Fibroblast of villous mesenchyme (primary cell): ENCODE measurements at regions not wholly inside any gene's neighbourhood (a gene's known extent, or its start where the extent isn't known, plus 50 kb on each side); places are given as distances from the start of the nearest gene placed in this dataset.

Experiments used
- DNase-seq: peaks from one replicate; pipeline ENCODE4 v3.0.0-alpha.2; 2010; ENCODE audit warnings: low read depth
- H3K4me3 ChIP-seq: 2 replicates; pipeline ENCODE4 v1.5.1; 2011; ENCODE audit warnings: low read depth, mild to moderate bottlenecking, low read length
- TF ChIP-seq, protein P1 (sequence below): IDR thresholded peaks from 2 replicates; pipeline ENCODE4 v1.5.1; 2012; ENCODE audit warnings: low read depth, mild to moderate bottlenecking, low read length; ENCODE audit not compliant: insufficient read depth

DNA sequence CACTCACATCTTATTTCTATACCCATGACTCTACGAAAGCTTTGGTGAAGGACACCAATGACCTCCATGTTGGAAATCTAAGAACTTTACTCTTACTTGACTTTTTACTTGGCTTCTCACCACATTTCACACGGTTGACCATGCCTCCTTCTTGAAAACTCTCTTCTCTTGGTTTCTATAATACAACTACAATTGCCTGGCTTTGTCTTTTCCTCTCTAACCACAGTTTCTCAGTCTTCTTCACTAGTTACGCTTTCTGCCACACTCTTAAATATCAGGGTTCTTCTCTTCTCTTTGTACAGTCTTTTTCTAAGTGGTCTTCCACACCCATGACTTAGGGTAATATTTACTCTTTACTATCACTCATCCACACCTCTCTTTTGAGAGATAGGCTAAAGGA lies 2079.8 kb upstream of the WWC1 start:
- TF ChIP-seq, protein P1, sequence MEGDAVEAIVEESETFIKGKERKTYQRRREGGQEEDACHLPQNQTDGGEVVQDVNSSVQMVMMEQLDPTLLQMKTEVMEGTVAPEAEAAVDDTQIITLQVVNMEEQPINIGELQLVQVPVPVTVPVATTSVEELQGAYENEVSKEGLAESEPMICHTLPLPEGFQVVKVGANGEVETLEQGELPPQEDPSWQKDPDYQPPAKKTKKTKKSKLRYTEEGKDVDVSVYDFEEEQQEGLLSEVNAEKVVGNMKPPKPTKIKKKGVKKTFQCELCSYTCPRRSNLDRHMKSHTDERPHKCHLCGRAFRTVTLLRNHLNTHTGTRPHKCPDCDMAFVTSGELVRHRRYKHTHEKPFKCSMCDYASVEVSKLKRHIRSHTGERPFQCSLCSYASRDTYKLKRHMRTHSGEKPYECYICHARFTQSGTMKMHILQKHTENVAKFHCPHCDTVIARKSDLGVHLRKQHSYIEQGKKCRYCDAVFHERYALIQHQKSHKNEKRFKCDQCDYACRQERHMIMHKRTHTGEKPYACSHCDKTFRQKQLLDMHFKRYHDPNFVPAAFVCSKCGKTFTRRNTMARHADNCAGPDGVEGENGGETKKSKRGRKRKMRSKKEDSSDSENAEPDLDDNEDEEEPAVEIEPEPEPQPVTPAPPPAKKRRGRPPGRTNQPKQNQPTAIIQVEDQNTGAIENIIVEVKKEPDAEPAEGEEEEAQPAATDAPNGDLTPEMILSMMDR = no peak
- no peak overlapping the region for H3K4me3 ChIP-seq
- DNase-seq = no peak

DNA sequence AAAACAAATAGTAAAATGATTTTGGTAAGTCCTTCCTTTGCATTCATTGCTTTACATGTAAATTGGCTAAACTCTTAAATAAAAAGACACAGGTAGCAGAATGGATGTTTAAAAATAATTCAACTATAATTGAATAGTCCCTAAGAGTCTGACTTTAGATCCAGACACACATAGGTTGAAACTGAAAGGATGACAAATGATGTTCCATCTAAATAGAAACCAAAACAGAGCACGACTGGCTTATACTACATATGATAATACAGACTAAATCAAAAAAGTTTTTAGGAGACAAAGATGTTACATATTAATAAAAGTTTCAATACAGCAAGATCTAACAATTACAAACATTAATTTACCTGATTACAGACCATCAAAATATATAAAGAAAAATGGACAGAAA lies 2055.1 kb upstream of the WWC1 start:
- no peak for DNase-seq
- no peak overlapping the region for H3K4me3 ChIP-seq
- TF ChIP-seq, protein P1 = no peak

DNA sequence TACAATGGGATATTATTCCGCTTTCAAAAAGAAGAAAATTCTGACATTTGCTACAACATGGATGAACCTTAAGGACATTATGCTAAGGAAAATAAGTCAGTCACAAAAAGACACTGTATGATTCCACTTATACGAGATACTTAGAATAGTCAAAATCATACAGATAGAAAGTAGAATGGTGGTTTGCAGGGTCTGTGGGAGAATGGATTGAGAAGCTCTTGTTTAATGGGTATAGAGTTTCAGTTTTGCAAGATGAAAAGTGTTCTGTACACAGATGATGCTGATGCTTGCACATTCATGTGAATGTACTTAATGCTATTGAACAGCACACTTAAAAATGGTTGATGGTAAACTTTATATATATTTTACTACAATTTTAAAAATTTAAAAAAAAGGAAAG lies 2050.7 kb upstream of the WWC1 start:
- TF ChIP-seq, protein P1 = no peak
- DNase-seq = no peak
- no peak overlapping the region for H3K4me3 ChIP-seq

DNA sequence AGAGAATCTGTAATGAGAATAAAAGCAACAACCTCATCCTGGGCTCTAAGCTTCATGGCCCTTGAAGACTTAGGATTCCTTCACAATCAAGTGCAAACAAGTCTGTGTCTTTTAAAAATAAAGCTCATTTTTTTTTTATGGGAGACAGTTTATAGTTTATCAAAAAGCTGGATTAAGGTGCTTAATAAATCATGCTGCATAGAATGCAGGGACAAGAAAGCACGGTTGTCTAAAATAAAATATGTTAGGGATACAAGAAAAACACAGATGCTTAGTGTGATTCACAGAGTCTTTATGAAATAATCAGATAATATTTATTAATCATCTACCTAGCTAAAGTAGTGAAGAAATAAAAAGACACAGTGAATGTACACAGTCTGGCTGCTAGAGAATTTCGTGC lies 2045.9 kb upstream of the WWC1 start:
- H3K4me3 ChIP-seq = no peak overlapping the region

DNA sequence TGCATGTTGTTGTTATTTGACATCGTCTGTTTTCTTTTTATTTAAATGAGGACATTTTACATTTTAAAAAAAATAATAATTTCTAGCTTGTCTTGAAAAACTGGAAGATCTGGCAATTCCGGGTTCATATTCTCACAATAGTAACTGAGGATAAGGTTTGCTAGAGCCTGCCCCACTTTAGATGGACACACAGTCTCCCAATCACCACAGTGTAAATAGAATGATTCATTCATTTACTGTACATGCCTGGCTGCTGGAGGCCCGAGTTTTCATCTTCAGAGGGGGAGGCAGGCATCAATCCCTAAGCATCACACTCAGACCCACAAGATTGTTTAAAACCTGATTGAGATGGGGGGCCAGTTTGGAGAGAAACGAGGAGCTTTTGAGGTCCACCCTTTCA lies 2039.7 kb upstream of the WWC1 start:
- TF ChIP-seq, protein P1 = no peak
- no peak overlapping the region for H3K4me3 ChIP-seq
- no peak for DNase-seq

More for the DNA sequence above, 2045.9 kb upstream of the WWC1 start:
- no peak for DNase-seq
- TF ChIP-seq, protein P1 = no peak

DNA sequence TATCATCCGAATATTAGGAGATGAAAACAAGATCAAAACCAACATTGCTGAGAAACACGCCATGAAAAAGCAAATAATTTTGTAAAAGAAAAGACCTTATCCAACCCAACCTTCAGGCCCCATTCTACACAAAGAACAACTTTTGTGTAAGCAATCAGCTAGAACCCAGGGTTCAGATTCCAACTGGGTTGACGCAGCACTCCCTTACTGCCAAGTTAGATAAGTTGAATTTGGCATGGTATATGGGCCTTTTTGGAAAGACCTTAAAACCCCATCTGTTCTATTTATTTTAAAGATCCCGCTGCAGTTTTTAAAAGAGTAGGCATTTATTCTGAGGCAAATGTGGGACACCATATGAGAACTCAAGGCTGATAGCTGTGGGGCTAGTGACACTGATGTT lies 2033.8 kb upstream of the WWC1 start:
- no peak overlapping the region for H3K4me3 ChIP-seq
- no peak for DNase-seq
- TF ChIP-seq, protein P1 = no peak

DNA sequence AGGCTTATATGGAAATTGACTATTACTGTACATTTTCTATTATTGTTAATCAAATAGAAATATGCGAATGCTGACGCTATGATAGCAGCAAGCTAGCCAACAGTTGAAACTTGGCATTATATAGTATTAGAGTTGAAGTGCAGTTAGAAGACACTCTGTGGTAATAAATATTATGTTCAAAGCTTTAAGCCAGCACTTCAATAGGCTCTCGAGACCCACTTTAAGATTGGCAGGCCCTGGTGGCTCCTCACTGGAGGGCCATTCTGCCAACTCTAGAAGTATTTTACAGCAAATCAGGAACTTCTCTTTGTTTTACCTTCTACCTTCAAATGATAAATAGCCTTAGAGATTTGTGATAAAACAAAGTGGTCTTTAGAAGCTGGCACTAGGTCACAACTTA lies 2029.0 kb upstream of the WWC1 start:
- no peak for DNase-seq
- no peak overlapping the region for H3K4me3 ChIP-seq
- TF ChIP-seq, protein P1 = no peak
